Activated CD8-positive, alpha-beta memory T cell treated with anti-CD3 and anti-CD28 coated beads, Interleukin-2, amount 50 U/mL, for 24 hours (primary cell): ENCODE measurements at regions not wholly inside any gene's neighbourhood (a gene's known extent, or its start where the extent isn't known, plus 50 kb on each side); places are given as distances from the start of the nearest gene placed in this dataset.
"Not testable (repeated sequence)": the region's sequence is repeated elsewhere in the genome, so short reads cannot be mapped to it uniquely, and the experiment has no call there.

Experiments
- DNase-seq: peaks from one replicate; pipeline ENCODE4 v3.0.0-alpha.2; 2020; ENCODE audit errors: extremely low read depth

GRCh38 chr3:43838009-43838758 lies 147.4 kb downstream of the ABHD5 start:
- DNase-seq: no peak

- no peak for DNase-seq
Observed at GRCh38 chr3:43838877-43839276, 148.1 kb downstream of the ABHD5 start.

- no peak for DNase-seq
Observed at GRCh38 chr3:43843386-43843785, 152.6 kb downstream of the ABHD5 start.

GRCh38 chr3:43844757-43845156 lies 154.0 kb downstream of the ABHD5 start:
- DNase-seq: no peak

- not testable (repeated sequence) for DNase-seq
Observed at GRCh38 chr3:43845553-43845952, 154.8 kb downstream of the ABHD5 start.

- DNase-seq: no peak
Observed at GRCh38 chr3:43852066-43852465, 161.3 kb downstream of the ABHD5 start.

- DNase-seq: no peak
Observed at GRCh38 chr3:43854283-43854682, 163.5 kb downstream of the ABHD5 start.

GRCh38 chr3:43854916-43855315 lies 164.2 kb downstream of the ABHD5 start:
- DNase-seq: no peak

- peak; percentile 4 for DNase-seq
Observed at GRCh38 chr3:43855674-43856299, 165.0 kb downstream of the ABHD5 start.

GRCh38 chr3:43856351-43856750 lies 165.6 kb downstream of the ABHD5 start:
- DNase-seq: no peak

- DNase-seq: no peak
Observed at GRCh38 chr3:43856761-43857160, 166.0 kb downstream of the ABHD5 start.

- no peak for DNase-seq
Observed at GRCh38 chr3:43857361-43858293, 166.9 kb downstream of the ABHD5 start.

GRCh38 chr3:43858294-43858701 lies 167.6 kb downstream of the ABHD5 start:
- DNase-seq: no peak

- no peak for DNase-seq
Observed at GRCh38 chr3:43859766-43860165, 169.0 kb downstream of the ABHD5 start.

GRCh38 chr3:43861635-43862034 lies 170.9 kb downstream of the ABHD5 start:
- no peak for DNase-seq

GRCh38 chr3:43862470-43862869 lies 171.7 kb downstream of the ABHD5 start:
- no peak for DNase-seq

GRCh38 chr3:43862992-43863805 lies 172.5 kb downstream of the ABHD5 start:
- DNase-seq: no peak

- no peak for DNase-seq
Observed at GRCh38 chr3:43863966-43864933, 173.5 kb downstream of the ABHD5 start.

GRCh38 chr3:43865351-43865750 lies 174.6 kb downstream of the ABHD5 start:
- DNase-seq: no peak

- no peak for DNase-seq
Observed at GRCh38 chr3:43865887-43866528, 175.3 kb downstream of the ABHD5 start.
